Stomach (tissue), 8 donors: ENCODE measurements at regions not wholly inside any gene's neighbourhood (a gene's known extent, or its start where the extent isn't known, plus 50 kb on each side); places are given as distances from the start of the nearest gene placed in this dataset.

Source experiments
- DNase-seq, 2 donors: peaks; one replicate each; pipeline versions ENCODE4 v3.0.0 to v3.0.0-alpha.2; 2013 to 2019
- H3K27ac ChIP-seq, 5 donors: fragments of 200-600 bp in 4 of 5; sonication (generic) in 4 of 5; one replicate each; pipeline ENCODE4 v1.5.1; 2013 to 2019; ENCODE audit warnings: mild to moderate bottlenecking in 1 of 5, moderate library complexity in 1 of 5
- H3K27me3 ChIP-seq, 3 donors: fragments of 200-600 bp; sonication (generic); one replicate each; pipeline ENCODE4 v1.5.1; 2017 to 2019; ENCODE audit warnings: mixed run types in 1 of 3
- H3K36me3 ChIP-seq, 4 donors: fragments of 200-600 bp; sonication (generic); 1 replicate in 3 of 4; 2 replicates in 1 of 4; pipeline ENCODE4 v1.5.1; 2016 to 2019
- H3K4me1 ChIP-seq, 4 donors: fragments of 200-600 bp; sonication (generic); one replicate each; pipeline ENCODE4 v1.5.1; 2016 to 2019
- H3K4me3 ChIP-seq, 4 donors: fragments of 200-600 bp; sonication (generic) in 3 of 4; one replicate each; pipeline ENCODE4 v1.5.1; 2016 to 2019; ENCODE audit warnings: mild to moderate bottlenecking in 1 of 4
- H3K9me3 ChIP-seq, 4 donors: fragments of 200-600 bp; sonication (generic); one replicate each; pipeline ENCODE4 v1.5.1; 2016 to 2019
- CTCF ChIP-seq, 7 experiments: fragments of 450-650 bp in 4 of 7; fragments of 200-600 bp in 3 of 7; sonication (generic) in 3 of 7; IDR thresholded peaks; one replicate each; pipeline ENCODE4 v1.5.1; 2016 to 2019; ENCODE audit warnings: antibody characterized with exemption in 7 of 7, control low read depth in 2 of 7, mild to moderate bottlenecking in 1 of 7
- EP300 ChIP-seq: sonication (generic); formaldehyde crosslinking; IDR thresholded peaks from one replicate; pipeline ENCODE4 v1.6.1; 2017; ENCODE audit warnings: antibody characterized with exemption
- POLR2A ChIP-seq, 4 donors: fragments of 450-650 bp; IDR thresholded peaks; one replicate each; pipeline ENCODE4 v1.6.1; 2016; ENCODE audit warnings: antibody characterized with exemption in 4 of 4, control low read depth in 2 of 4, mild to moderate bottlenecking in 1 of 4, moderate library complexity in 1 of 4
- POLR2AphosphoS5 ChIP-seq, 3 donors: sonication (generic); formaldehyde crosslinking; IDR thresholded peaks; one replicate each; pipeline ENCODE4 v1.6.1; 2016; ENCODE audit warnings: antibody characterized with exemption in 3 of 3
- WGBS, 5 donors: extraction: QIAGEN DNeasy Blood & Tissue Kit in 3 of 5; methylation state at CpG; one replicate each; pipeline versions ENCODE4 v1.1.5 to v1.1.7; 2013 to 2018; 5-methylcytosine and 5-hydroxymethylcytosine counted together
- intact Hi-C: fragments of 100-400 bp; cut with DNase I; formaldehyde crosslinking; loops from one replicate; pipeline ENCODE4 v1.15.1; 2023; ENCODE audit warnings: low total_unique reads
- donor health status: healthy with polysubstance abuse.
- donor health status: Bipolar disorder and iron deficiency.
- donor health status: healthy.

- H3K36me3 ChIP-seq = no peaks in the 10 kb centered on the region
- no peak for DNase-seq
- intact Hi-C loops = no loop called here
- no peak overlapping the region for H3K27ac ChIP-seq
- H3K27me3 ChIP-seq = no peaks in the 10 kb centered on the region
- no peak overlapping the region for H3K4me3 ChIP-seq
- TF ChIP-seq POLR2AphosphoS5 (IDR thresholded peaks at IDR 0.05) (no peak), POLR2A (IDR thresholded peaks at IDR 0.05) (no peak), CTCF (IDR thresholded peaks at IDR 0.05) (no peak), EP300 (no peak)
- H3K9me3 ChIP-seq = peaks cover 0 to 6% (median 0%) of the 10 kb centered on the region in 4 donors
- H3K4me1 ChIP-seq = no peaks in the 10 kb centered on the region
Observed at GRCh38 chr14:26132061-26132645, 465.7 kb downstream of the NOVA1 start.

DNA sequence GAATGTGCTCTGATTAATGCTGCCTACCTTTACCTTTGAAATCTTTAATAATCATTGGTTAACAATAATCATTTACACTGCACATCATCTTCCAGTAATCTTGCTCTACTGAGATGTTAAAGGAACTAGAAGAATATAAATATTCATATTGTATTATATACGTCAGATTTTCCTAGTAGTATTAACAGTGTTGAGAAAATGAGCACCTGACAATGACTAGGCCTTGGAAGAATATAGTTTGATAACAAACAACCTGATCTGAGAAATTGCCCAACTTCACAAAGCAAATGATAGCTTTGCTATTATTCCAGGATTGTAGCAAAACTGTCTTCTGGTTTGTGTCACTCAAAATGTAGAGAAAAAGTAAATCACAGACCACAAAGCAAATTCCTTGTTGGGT is 467.1 kb downstream of the NOVA1 start:
- Histone ChIP-seq H3K9me3 (no peaks in the 10 kb centered on the region), H3K27ac (no peak overlapping the region), H3K27me3 (no peaks in the 10 kb centered on the region), H3K4me3 (no peak overlapping the region), H3K36me3 (no peaks in the 10 kb centered on the region), H3K4me1 (no peaks in the 10 kb centered on the region)
- 74 to 89% (median 82%) methylated on average over 1 of the region's 1 CpG for WGBS, 5 donors
- DNase-seq = no peak
- intact Hi-C loops = no loop called here
- TF ChIP-seq EP300 (no peak), CTCF (IDR thresholded peaks at IDR 0.05) (no peak), POLR2AphosphoS5 (IDR thresholded peaks at IDR 0.05) (no peak), POLR2A (IDR thresholded peaks at IDR 0.05) (no peak)

GRCh38 chr14:26128931-26129671 is 468.7 kb downstream of the NOVA1 start:
- WGBS, 5 donors = 29 to 73% (median 65%) methylated on average over 4 of the region's 4 CpGs
- peak in 1 of 2 donors; percentile 20 for DNase-seq
- intact Hi-C loops = no loop called here

GRCh38 chr14:26124896-26125438 is 472.9 kb downstream of the NOVA1 start:
- H3K4me3 ChIP-seq = no peak overlapping the region
- DNase-seq = no peak
- TF ChIP-seq POLR2AphosphoS5 (IDR thresholded peaks at IDR 0.05) (no peak), POLR2A (IDR thresholded peaks at IDR 0.05) (no peak), CTCF (IDR thresholded peaks at IDR 0.05) (no peak), EP300 (no peak)
- no peak overlapping the region for H3K27ac ChIP-seq
- H3K9me3 ChIP-seq = no peaks in the 10 kb centered on the region
- no peaks in the 10 kb centered on the region for H3K4me1 ChIP-seq
- intact Hi-C loops = no loop called here
- no peaks in the 10 kb centered on the region for H3K36me3 ChIP-seq
- H3K27me3 ChIP-seq = no peaks in the 10 kb centered on the region
- 50 to 64% (median 61%) methylated on average over 2 of the region's 2 CpGs for WGBS, 5 donors

More at GRCh38 chr14:26128931-26129671, 468.7 kb downstream of the NOVA1 start:
- no peaks in the 10 kb centered on the region for H3K27me3 ChIP-seq
- H3K27ac ChIP-seq = no peak overlapping the region
- H3K9me3 ChIP-seq = no peaks in the 10 kb centered on the region
- H3K4me3 ChIP-seq = no peak overlapping the region
- TF ChIP-seq CTCF (IDR thresholded peaks at IDR 0.05) (no peak), EP300 (no peak), POLR2A (IDR thresholded peaks at IDR 0.05) (no peak), POLR2AphosphoS5 (IDR thresholded peaks at IDR 0.05) (no peak)
- H3K36me3 ChIP-seq = no peaks in the 10 kb centered on the region
- H3K4me1 ChIP-seq = no peaks in the 10 kb centered on the region
